CMK (cell line): ENCODE measurements at regions not wholly inside any gene's neighbourhood (a gene's known extent, or its start where the extent isn't known, plus 50 kb on each side); places are given as distances from the start of the nearest gene placed in this dataset.

Experiments used
- DNase-seq: peaks from one replicate; pipeline ENCODE4 v3.0.0-alpha.2; 2010; ENCODE audit warnings: low read depth

GRCh38 chr9:107992271-107992670 is 502.7 kb upstream of the KLF4 start:
- no peak for DNase-seq

DNA sequence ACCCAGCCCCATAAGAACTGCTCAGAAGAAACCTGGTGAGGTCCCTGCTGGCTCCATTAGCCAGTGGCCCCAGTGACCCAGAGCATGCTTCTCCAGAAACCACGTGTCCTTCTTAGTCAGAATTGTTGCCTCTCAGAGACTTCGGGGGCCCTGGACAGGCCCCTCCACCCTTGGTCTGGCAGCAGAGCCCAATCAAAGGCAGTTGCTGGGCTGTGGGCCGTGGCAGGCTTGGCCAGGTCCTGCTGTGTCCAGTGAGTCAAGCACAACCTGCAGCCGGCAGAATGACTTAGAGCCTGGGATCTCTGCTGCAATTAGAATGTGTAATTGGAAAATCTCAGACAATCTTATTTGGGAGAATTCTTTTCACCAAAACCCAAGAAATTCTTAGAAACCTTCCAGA is 502.0 kb upstream of the KLF4 start:
- no peak for DNase-seq

- DNase-seq, result no peak
Measured at GRCh38 chr9:107989544-107989943, 500.0 kb upstream of the KLF4 start.

DNA sequence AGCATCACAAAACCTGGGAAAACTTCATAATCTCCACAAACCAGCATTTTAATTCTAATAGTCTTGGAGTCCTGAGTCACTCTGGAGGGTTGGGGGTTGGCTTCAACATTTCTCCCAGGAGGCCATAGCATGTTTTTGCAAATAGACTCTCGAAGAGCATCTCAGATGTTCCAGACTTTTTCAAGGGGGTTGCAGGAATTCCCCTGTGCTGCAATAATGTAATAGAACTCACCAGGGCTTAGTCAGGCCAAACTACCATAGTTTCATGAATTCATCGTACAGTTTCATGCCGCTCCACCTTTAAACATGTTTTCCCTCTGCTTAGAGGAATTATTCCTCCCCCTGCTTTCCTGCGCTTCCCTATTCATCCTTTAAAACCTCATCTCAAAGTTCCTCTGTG is 499.5 kb upstream of the KLF4 start:
- DNase-seq, result no peak

DNA sequence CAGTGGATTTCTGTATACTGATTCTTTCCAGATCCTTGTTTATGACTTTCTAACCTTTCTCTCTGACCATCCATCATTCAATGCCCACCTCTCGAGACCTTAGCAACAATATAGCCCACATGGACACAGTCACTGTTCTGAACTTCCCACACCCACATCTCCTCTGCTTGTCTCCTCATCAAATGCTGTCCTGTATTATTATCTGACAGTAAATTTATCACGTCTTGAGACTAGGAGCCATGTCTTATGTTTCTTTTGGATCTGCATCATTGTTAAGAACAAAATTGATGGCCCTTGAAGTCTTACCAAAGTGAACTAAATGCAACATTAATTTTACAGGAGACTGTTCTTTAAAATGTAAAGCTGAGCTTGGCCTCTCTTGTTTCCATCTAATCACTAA is 495.4 kb upstream of the KLF4 start:
- no peak for DNase-seq

- DNase-seq, result no peak
Measured at GRCh38 chr9:107983762-107984161, 494.2 kb upstream of the KLF4 start.

DNA sequence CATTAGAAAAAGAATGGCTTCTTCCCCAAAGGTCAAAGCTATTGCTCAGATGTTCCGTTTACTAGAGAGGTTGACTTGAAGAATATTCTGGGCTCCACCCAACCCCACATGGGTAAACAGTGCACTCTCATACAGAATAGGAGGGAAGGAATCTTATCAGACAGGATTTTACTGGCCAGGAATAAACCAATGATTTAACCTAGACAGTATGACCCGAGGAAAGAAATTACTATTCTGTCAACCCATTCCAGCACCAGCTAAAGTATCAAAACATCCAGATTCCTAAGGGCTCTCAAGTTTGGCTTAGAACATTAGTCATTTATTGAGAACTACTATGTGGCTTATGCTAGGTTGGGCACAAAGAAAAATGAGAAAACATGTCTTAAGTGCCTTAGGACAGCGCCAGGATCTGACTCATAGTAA is 493.6 kb upstream of the KLF4 start:
- DNase-seq, result no peak

GRCh38 chr9:107982745-107983144 is 493.2 kb upstream of the KLF4 start:
- DNase-seq, result no peak

- DNase-seq, result no peak
Measured at GRCh38 chr9:107982001-107982400, 492.4 kb upstream of the KLF4 start.

GRCh38 chr9:107980984-107981383 is 491.4 kb upstream of the KLF4 start:
- DNase-seq, result no peak

DNA sequence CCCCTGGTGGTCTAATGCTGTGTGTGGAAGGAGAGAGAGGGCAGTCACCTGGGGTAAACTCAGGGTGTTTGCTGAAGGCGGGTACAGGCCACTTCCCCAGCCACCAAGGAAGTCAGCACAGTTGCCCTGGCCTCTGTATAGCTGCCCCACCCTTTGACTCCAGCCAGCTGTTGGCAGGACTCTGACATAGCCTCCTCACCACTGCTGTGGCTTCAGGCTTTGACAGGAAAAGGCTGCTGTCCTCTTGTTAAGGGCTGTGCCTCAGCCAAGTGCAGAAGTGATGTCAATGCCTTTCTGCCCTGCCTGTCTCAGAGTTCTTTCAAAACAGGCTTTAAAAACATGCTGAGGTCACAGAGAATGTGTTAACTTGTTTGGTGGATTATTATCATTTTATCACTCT is 487.2 kb upstream of the KLF4 start:
- no peak for DNase-seq

DNA sequence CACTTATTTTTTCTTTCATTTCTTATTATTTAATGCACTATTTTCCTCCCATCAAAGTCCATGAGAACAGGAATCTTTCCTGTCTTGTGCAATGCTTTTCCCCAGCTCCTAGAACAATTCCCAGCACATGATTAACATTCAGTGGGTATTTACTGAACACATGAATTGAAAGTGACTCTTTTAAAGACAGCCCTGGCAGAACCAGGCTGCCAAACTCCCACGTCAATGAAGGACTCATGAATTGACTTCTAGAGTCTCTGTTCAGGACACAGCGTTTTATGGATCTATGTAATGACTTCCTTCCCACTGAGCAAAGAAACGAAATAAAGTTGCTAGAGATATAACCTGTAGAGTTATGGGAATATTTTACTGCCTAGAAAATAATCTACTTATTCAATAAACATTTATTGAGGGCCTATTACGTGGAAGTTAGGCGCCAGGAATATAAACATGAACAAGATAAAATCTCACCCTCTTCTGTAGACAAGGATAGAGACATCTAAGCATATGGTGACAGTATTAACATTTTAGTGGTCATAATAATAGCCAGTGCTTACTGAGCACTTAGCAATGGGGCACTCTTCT is 485.9 kb upstream of the KLF4 start:
- no peak for DNase-seq

DNA sequence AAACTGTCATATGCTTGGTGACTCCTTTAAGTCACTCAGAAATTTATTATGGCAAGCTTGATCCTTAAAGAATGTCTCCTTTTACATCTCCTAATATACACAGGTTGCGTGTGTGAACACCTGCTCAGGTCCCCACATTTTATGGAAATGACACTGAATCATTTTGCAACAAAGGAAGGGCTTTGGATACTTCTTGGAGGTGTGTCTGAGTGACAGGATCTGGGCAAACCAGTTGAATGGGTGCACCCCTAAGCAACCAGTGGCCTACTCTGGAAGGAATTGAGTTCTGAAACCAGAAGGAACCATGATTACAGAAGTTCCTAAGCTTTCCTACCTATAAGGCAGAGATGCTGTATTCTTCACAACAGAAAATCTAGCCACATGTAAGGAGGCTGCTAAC is 483.9 kb upstream of the KLF4 start:
- no peak for DNase-seq

DNA sequence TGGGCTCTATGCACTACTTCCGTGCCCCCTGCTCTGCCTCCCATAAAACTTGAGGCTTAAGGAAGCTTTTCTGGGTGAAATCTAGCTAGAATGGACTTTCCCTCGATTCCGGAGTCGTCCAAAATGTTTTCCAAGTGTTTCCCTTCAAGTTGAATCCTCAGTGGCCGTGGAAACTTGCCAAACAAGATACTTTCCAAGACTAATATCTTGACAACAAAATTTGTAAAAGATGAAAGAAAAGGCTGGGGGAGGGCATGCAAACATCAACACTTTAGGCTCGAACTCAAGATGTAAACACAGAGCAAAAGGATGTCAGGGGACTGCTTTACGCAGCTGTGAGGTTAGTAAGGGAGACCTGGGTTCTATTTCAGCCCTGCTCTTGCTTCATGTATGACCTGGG is 482.8 kb upstream of the KLF4 start:
- DNase-seq, result no peak

GRCh38 chr9:107971241-107971640 is 481.7 kb upstream of the KLF4 start:
- DNase-seq, result no peak

GRCh38 chr9:107970726-107971125 is 481.2 kb upstream of the KLF4 start:
- no peak for DNase-seq

GRCh38 chr9:107969727-107970126 is 480.2 kb upstream of the KLF4 start:
- DNase-seq, result no peak

GRCh38 chr9:107969141-107969540 is 479.6 kb upstream of the KLF4 start:
- no peak for DNase-seq

GRCh38 chr9:107963246-107963645 is 473.7 kb upstream of the KLF4 start:
- DNase-seq, result no peak

DNA sequence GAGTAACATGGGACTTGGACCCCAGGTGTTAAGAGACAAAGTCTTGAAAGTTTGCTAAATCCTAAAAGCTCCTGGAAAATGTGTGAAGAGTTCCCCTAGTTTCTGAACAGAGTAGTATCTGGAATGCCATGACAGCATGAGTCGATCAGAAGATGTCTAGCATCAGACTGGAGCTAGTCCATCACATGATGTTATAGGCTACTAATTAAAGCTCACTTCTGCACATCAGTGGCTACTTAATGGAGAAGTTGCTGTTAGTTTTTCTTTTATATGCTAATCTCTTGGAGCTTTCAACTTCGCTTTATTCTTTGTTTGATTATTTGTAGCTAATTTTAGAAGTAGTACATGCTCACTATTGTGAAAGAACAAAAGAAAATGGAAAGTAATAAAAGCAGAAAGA is 471.3 kb upstream of the KLF4 start:
- no peak for DNase-seq

GRCh38 chr9:107954312-107954711 is 464.7 kb upstream of the KLF4 start:
- no peak for DNase-seq

DNA sequence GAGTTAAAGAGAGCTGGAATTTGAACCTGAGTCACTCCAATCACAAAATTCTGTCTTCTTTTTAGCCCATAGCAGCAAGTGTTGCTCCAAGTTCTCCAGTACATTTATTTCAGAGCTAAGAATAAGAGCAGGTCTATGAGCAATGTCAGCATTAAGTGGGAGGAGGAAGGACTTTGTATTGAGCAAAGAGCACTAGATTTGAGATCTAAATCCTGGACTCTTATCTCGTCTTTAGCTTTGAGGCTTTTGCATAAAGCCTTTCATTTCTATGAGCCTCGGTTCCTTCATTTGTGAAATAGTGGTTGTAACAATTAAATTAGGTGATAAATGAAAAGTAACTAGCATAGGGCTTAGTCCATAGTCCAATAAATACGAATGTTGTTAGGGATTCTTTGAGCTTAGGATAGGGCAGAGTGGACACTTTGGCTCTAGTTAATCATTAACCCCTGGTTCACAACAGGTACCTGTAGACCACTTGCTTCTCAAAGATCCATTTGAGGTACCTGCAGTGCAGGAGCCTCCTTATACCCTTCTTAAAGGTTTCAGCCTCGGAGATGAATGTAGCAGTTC is 464.1 kb upstream of the KLF4 start:
- no peak for DNase-seq

- DNase-seq, result no peak
Measured at GRCh38 chr9:107952773-107953172, 463.2 kb upstream of the KLF4 start.

GRCh38 chr9:107951511-107951910 is 461.9 kb upstream of the KLF4 start:
- no peak for DNase-seq

- no peak for DNase-seq
Measured at GRCh38 chr9:107949061-107949460, 459.5 kb upstream of the KLF4 start.
